Astrocyte (in vitro differentiated cells and primary cell): ENCODE measurements at regions not wholly inside any gene's neighbourhood (a gene's known extent, or its start where the extent isn't known, plus 50 kb on each side); places are given as distances from the start of the nearest gene placed in this dataset.

Experiments
- DNase-seq: peaks from one replicate; pipeline ENCODE4 v3.0.0-alpha.2; 2010; ENCODE audit warnings: low read depth
- FAIRE-seq: peaks from 2 replicates; lab custom pipeline; 2011; peaks lifted over from hg19 to GRCh38; lab: Jason Lieb, UNC
- H2AFZ ChIP-seq: 2 replicates; pipeline ENCODE4 v1.6.0; 2012; ENCODE audit warnings: low read depth, low read length, inconsistent platforms
- H3K27ac ChIP-seq: 2 replicates; pipeline ENCODE4 v1.5.1; 2011; ENCODE audit warnings: low read depth, low read length, inconsistent platforms
- H3K27me3 ChIP-seq: 2 replicates; pipeline ENCODE4 v1.6.0; 2011; ENCODE audit warnings: low read length, inconsistent platforms; ENCODE audit not compliant: insufficient read depth
- H3K36me3 ChIP-seq: 2 replicates; pipeline ENCODE4 v1.5.1; 2011; ENCODE audit warnings: low read length, inconsistent platforms; ENCODE audit not compliant: insufficient read depth
- H3K4me1 ChIP-seq: 2 replicates; pipeline ENCODE4 v1.5.1; 2011; ENCODE audit warnings: low read length, inconsistent platforms; ENCODE audit not compliant: insufficient read depth
- H3K4me2 ChIP-seq: 2 replicates; pipeline ENCODE4 v1.6.0; 2012; ENCODE audit warnings: low read length, inconsistent platforms
- H3K4me3 ChIP-seq: 2 replicates; pipeline ENCODE4 v1.5.1; 2011; ENCODE audit warnings: low read depth, mild to moderate bottlenecking, low read length, inconsistent platforms; ENCODE audit not compliant: insufficient read depth
- H3K79me2 ChIP-seq: 2 replicates; pipeline ENCODE4 v1.6.0; 2012; ENCODE audit warnings: mild to moderate bottlenecking, low read length, inconsistent platforms; ENCODE audit not compliant: insufficient read depth
- H3K9ac ChIP-seq: 2 replicates; pipeline ENCODE4 v1.6.0; 2012; ENCODE audit warnings: mild to moderate bottlenecking, low read length, inconsistent platforms
- H3K9me3 ChIP-seq: 2 replicates; pipeline ENCODE4 v1.5.1; 2012; ENCODE audit warnings: low read depth, mild to moderate bottlenecking, low read length, inconsistent platforms; ENCODE audit not compliant: insufficient read depth
- H4K20me1 ChIP-seq: 2 replicates; pipeline ENCODE4 v1.6.0; 2012; ENCODE audit warnings: low read length, inconsistent platforms; ENCODE audit not compliant: insufficient read depth
- H3K27ac Mint-ChIP-seq: one replicate; pipeline ENCODE4 v1.8.0; 2021; ENCODE audit warnings: mild to moderate bottlenecking, mixed read lengths; ENCODE audit not compliant: unreplicated experiment
- H3K27me3 Mint-ChIP-seq: one replicate; pipeline ENCODE4 v1.8.0; 2021; ENCODE audit warnings: low read depth, mixed read lengths; ENCODE audit not compliant: unreplicated experiment
- H3K36me3 Mint-ChIP-seq: one replicate; pipeline ENCODE4 v1.8.0; 2021; ENCODE audit warnings: low read depth, mixed read lengths; ENCODE audit not compliant: unreplicated experiment
- H3K4me1 Mint-ChIP-seq: one replicate; pipeline ENCODE4 v1.8.0; 2021; ENCODE audit warnings: low read depth, mixed read lengths; ENCODE audit not compliant: unreplicated experiment
- H3K4me3 Mint-ChIP-seq: one replicate; pipeline ENCODE4 v1.8.0; 2021; ENCODE audit warnings: mild to moderate bottlenecking, moderate library complexity, mixed read lengths; ENCODE audit not compliant: unreplicated experiment
- H3K9me3 Mint-ChIP-seq: one replicate; pipeline ENCODE4 v1.8.0; 2021; ENCODE audit warnings: mild to moderate bottlenecking, mixed read lengths; ENCODE audit not compliant: unreplicated experiment
- CTCF ChIP-seq: IDR thresholded peaks from 2 replicates; pipeline ENCODE4 v1.5.1; 2011; ENCODE audit warnings: low read depth, mild to moderate bottlenecking, inconsistent platforms, low read length, moderate library complexity; ENCODE audit not compliant: insufficient read depth
- EZH2 ChIP-seq: IDR thresholded peaks from 2 replicates; pipeline ENCODE4 v1.6.1; 2012; ENCODE audit warnings: mild to moderate bottlenecking, low read length, inconsistent platforms; ENCODE audit not compliant: insufficient read depth

- Histone ChIP-seq H2AFZ (no peak overlapping the region), H3K27me3 (peaks cover 4% of the 10 kb centered on the region), H4K20me1 (no peaks in the 10 kb centered on the region), H3K9me3 (no peaks in the 10 kb centered on the region), H3K79me2 (no peaks in the 10 kb centered on the region), H3K36me3 (no peaks in the 10 kb centered on the region), H3K9ac (no peak overlapping the region), H3K4me3 (no peak overlapping the region), H3K27ac (no peak overlapping the region), H3K4me2 (no peak overlapping the region), H3K4me1 (no peaks in the 10 kb centered on the region)
- no peaks in the 10 kb centered on the region for H3K4me1 Mint-ChIP-seq
- no peak for FAIRE-seq
- H3K27me3 Mint-ChIP-seq: peaks cover 32% of the 10 kb centered on the region
- H3K9me3 Mint-ChIP-seq: peaks cover 3% of the 10 kb centered on the region
- H3K36me3 Mint-ChIP-seq: no peaks in the 10 kb centered on the region
- no peak overlapping the region for H3K4me3 Mint-ChIP-seq
- TF ChIP-seq CTCF: no peak
- TF ChIP-seq EZH2: no peak
- DNase-seq: no peak
- H3K27ac Mint-ChIP-seq: no peak overlapping the region
Measured at GRCh38 chr12:131381716-131382430, 329.0 kb upstream of the SFSWAP start.

- H4K20me1 ChIP-seq: no peaks in the 10 kb centered on the region
- peaks cover 4% of the 10 kb centered on the region for H3K27me3 ChIP-seq
- H3K36me3 ChIP-seq: no peaks in the 10 kb centered on the region
- H3K4me1 ChIP-seq: no peaks in the 10 kb centered on the region
- no peak overlapping the region for H3K4me2 ChIP-seq
- H2AFZ ChIP-seq: no peak overlapping the region
- Mint-ChIP-seq H3K27me3 (peaks cover 27% of the 10 kb centered on the region), H3K4me1 (no peaks in the 10 kb centered on the region), H3K9me3 (no peaks in the 10 kb centered on the region), H3K27ac (no peak overlapping the region), H3K4me3 (no peak overlapping the region), H3K36me3 (no peaks in the 10 kb centered on the region)
- FAIRE-seq (no peak), DNase-seq (no peak)
- no peaks in the 10 kb centered on the region for H3K9me3 ChIP-seq
- no peak overlapping the region for H3K4me3 ChIP-seq
- H3K27ac ChIP-seq: no peak overlapping the region
- H3K9ac ChIP-seq: no peak overlapping the region
- H3K79me2 ChIP-seq: no peaks in the 10 kb centered on the region
- TF ChIP-seq CTCF (no peak), EZH2 (no peak)
Measured at GRCh38 chr12:131383291-131383690, 327.6 kb upstream of the SFSWAP start.
